Upper lobe of right lung (tissue), 1 donor: ENCODE measurements at regions not wholly inside any gene's neighbourhood (a gene's known extent, or its start where the extent isn't known, plus 50 kb on each side); places are given as distances from the start of the nearest gene placed in this dataset.

Experiments
- ATAC-seq: fragments of 200-7000 bp; cut with Tn5 transposase; one replicate; pipeline ENCODE4 v1.9.1; 2020; ENCODE audit warnings: mild to moderate bottlenecking, moderate library complexity
- DNase-seq: peaks from one replicate; pipeline ENCODE4 v3.0.0-alpha.2; 2020
- H3K27ac ChIP-seq: fragments of 200-600 bp; one replicate; pipeline ENCODE4 v1.8.0; 2022
- H3K27me3 ChIP-seq: fragments of 200-600 bp; one replicate; pipeline ENCODE4 v1.8.0; 2022; ENCODE audit warnings: mild to moderate bottlenecking
- H3K36me3 ChIP-seq: fragments of 200-600 bp; one replicate; pipeline ENCODE4 v1.8.0; 2022
- H3K4me1 ChIP-seq: fragments of 200-600 bp; one replicate; pipeline ENCODE4 v1.8.0; 2022
- H3K4me3 ChIP-seq: fragments of 200-600 bp; one replicate; pipeline ENCODE4 v1.8.0; 2022; ENCODE audit warnings: mild to moderate bottlenecking
- H3K9me3 ChIP-seq: fragments of 200-600 bp; one replicate; pipeline ENCODE4 v1.8.0; 2022
- intact Hi-C: fragments of 100-400 bp; cut with DNase I; formaldehyde crosslinking; loops from one replicate; pipeline ENCODE4 v1.11.0; 2022
- TF ChIP-seq, protein P1 (sequence below): fragments of 200-600 bp; IDR thresholded peaks from one replicate; pipeline ENCODE4 v1.8.0; 2022; ENCODE audit warnings: antibody characterized with exemption
- donor health status: DM: no; HTN: yes; CAD: no; lungs with severe emphysema.

DNA sequence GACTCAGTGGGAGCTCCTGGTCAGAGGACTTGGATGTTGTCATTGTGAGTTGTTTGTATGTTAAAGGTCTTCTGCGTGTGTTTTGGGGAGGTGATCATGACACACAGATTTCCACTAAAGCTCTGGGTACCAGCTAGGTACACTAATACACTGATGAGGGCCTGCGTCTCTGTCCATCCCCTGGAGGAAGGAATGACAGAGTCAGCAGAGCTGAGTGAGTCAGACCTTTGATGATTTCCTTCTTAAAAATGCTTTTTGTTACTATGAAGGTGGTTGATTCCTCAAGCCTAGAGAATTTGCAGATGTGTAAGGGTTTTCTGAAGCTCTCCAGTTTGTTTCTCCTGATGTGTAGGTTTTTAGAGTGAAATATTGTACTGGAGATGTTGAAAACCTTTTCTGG lies 424.1 kb upstream of the TPM1 start:
- no peaks in the 10 kb centered on the region for H3K4me1 ChIP-seq
- ATAC-seq (no peak), DNase-seq (no peak)
- H3K9me3 ChIP-seq: no peaks in the 10 kb centered on the region
- no peaks in the 10 kb centered on the region for H3K36me3 ChIP-seq
- TF ChIP-seq, protein P1, sequence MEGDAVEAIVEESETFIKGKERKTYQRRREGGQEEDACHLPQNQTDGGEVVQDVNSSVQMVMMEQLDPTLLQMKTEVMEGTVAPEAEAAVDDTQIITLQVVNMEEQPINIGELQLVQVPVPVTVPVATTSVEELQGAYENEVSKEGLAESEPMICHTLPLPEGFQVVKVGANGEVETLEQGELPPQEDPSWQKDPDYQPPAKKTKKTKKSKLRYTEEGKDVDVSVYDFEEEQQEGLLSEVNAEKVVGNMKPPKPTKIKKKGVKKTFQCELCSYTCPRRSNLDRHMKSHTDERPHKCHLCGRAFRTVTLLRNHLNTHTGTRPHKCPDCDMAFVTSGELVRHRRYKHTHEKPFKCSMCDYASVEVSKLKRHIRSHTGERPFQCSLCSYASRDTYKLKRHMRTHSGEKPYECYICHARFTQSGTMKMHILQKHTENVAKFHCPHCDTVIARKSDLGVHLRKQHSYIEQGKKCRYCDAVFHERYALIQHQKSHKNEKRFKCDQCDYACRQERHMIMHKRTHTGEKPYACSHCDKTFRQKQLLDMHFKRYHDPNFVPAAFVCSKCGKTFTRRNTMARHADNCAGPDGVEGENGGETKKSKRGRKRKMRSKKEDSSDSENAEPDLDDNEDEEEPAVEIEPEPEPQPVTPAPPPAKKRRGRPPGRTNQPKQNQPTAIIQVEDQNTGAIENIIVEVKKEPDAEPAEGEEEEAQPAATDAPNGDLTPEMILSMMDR: no peak
- H3K27ac ChIP-seq: no peak overlapping the region
- H3K4me3 ChIP-seq: no peak overlapping the region
- intact Hi-C loops: no loop called here
- H3K27me3 ChIP-seq: no peaks in the 10 kb centered on the region

DNA sequence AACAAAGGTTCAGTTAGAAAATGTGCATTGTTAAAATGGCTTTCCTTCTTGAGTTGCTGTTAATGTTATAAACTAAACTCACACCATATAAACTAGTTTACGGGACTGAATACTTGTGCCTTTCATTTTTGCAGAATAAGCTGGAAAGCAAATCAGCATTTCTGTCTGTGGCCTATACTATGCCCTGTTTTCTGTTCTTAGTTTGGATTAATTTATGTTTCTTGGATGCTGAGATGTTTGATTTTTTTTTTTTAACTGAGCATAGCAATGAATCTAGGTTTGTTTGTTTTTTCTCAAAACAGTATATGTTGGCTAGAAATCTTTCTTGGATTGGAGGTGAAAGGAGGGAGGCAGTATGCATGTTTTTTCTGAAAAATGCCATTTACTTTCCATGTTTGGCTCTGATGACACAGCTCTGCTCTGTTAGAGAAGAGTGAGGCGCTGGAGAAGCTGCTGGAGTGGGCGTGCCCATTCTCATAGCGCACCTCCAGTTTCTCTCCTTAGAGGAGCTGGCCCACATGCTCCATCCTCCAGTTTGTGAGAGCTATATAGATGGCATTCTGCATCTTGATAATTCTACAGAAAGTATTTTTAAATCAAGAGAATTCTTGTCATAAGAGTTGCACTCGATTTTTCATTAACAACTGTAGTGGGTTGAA lies 423.6 kb upstream of the TPM1 start:
- no peaks in the 10 kb centered on the region for H3K4me1 ChIP-seq
- no peaks in the 10 kb centered on the region for H3K36me3 ChIP-seq
- no peak overlapping the region for H3K4me3 ChIP-seq
- no peak for DNase-seq
- no peaks in the 10 kb centered on the region for H3K27me3 ChIP-seq
- no peak overlapping the region for H3K27ac ChIP-seq
- intact Hi-C loops: no loop called here
- no peak for ATAC-seq
- H3K9me3 ChIP-seq: no peaks in the 10 kb centered on the region
- TF ChIP-seq, protein P1: no peak

DNA sequence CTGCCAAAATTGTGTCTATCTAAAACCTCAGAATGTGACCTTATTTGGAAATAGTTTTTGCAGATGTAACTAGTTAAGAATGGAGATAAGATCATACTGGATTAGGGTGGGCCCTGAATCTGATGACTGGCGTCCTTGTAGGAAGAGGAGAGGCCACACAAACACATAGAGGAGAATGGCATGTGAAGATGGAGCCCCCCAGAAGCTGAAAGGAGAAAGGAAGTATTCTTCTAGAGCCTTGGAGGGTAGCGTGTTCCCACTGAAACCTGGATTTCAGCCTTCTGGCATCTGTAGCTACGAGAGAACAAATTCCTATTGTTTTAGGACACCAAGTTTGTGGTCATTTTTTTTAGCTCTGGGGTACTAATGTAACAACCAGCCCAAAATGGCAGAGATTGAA lies 423.0 kb upstream of the TPM1 start:
- ATAC-seq (no peak), DNase-seq (no peak)
- intact Hi-C loops: no loop called here
- Histone ChIP-seq H3K4me3 (no peak overlapping the region), H3K27ac (no peak overlapping the region), H3K9me3 (no peaks in the 10 kb centered on the region), H3K4me1 (no peaks in the 10 kb centered on the region), H3K36me3 (no peaks in the 10 kb centered on the region), H3K27me3 (no peaks in the 10 kb centered on the region)
- TF ChIP-seq, protein P1: no peak

DNA sequence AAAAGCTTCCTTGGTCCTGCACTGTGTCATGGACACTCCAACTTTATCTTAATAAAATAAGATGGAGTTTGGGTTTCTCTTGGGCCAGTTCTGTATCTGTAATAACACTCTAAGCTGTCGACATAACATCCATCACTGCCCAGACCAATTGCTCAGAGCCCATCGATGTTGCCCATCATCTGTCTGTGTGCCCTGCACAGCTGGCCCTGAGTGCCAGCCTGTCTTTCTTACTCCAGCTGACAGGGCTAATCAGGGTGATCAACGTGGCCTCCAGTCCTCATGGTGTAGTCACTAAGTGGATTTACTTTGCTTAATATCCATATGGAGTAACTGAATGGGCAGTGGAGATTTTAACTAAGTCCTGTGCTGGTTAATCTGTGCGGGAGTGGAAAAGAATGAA lies 419.8 kb upstream of the TPM1 start:
- H3K36me3 ChIP-seq: no peaks in the 10 kb centered on the region
- intact Hi-C loops: no loop called here
- H3K4me3 ChIP-seq: no peak overlapping the region
- no peak overlapping the region for H3K27ac ChIP-seq
- DNase-seq (no peak), ATAC-seq (no peak)
- H3K27me3 ChIP-seq: no peaks in the 10 kb centered on the region
- TF ChIP-seq, protein P1: no peak
- no peaks in the 10 kb centered on the region for H3K9me3 ChIP-seq
- no peaks in the 10 kb centered on the region for H3K4me1 ChIP-seq

DNA sequence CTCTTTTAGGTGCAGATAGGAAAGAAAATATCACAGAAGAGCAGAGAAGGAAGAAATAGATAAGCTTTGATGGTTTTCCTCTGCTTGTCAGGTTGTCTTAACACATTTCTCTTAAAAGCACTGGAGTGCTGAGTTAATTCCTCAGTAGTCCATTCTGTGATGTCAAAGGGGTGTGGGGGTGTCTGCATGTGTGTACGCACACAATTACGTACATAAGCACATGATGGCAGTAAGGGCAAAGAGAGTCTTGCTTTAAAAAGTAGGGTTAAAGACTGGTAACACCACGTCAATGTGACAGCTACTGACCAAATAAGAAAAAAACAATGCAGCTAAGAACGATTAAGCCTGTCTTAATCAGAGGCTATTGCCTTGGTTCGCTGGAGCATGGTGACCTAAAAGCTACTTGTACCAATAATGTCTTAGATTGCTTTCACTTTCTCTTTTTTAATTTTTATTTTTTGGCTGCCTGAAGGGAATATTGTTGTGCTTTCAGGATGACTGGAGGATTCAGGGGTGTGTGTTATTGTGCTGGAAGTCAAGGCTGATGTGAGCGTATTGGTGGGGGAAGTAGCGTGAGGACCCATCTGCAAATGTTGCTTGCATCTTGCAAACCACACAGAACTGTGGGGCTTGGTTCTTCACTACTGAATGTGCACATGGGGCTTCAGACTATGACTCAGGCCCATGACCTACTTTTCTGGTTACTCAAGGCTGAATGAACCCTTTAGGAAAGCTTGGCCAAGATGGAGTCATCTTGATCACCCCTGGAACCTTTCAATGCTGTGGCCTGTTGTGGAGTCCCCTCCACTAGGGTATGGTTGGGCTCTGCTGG lies 417.8 kb upstream of the TPM1 start:
- intact Hi-C loops: no loop called here
- no peaks in the 10 kb centered on the region for H3K4me1 ChIP-seq
- DNase-seq (no peak), ATAC-seq (no peak)
- TF ChIP-seq, protein P1: no peak
- no peaks in the 10 kb centered on the region for H3K36me3 ChIP-seq
- no peaks in the 10 kb centered on the region for H3K27me3 ChIP-seq
- no peaks in the 10 kb centered on the region for H3K9me3 ChIP-seq
- H3K4me3 ChIP-seq: no peak overlapping the region
- H3K27ac ChIP-seq: no peak overlapping the region
